SK-N-SH (cell line): ENCODE measurements at regions not wholly inside any gene's neighbourhood (a gene's known extent, or its start where the extent isn't known, plus 50 kb on each side); places are given as distances from the start of the nearest gene placed in this dataset.
"Not testable (repeated sequence)": the region's sequence is repeated elsewhere in the genome, so short reads cannot be mapped to it uniquely, and the experiment has no call there.

Experiments used
- CTCF ChIA-PET: fragments of 300-600, 350-600 bp; formaldehyde crosslinking; extraction: SDS; loops from one replicate; lab custom pipeline; 2021; lab: Yijun Ruan, JAX
- POLR2A ChIA-PET: fragments of 350-600 bp; sonication (Branson Sonifier 250); formaldehyde crosslinking; extraction: SDS; loops from one replicate; lab custom pipeline; 2020; ENCODE audit warnings: antibody characterized with exemption, inconsistent platforms; lab: Yijun Ruan, JAX
- DNase-seq: peaks from one replicate; pipeline ENCODE4 v3.0.0; 2012
- H2AFZ ChIP-seq: fragments of 200-600 bp; sonication (generic); 2 replicates; pipeline ENCODE4 v1.8.1; 2016; ENCODE audit warnings: antibody characterized with exemption, mild to moderate bottlenecking, low read depth
- H3F3A ChIP-seq: fragments of 200-600 bp; sonication (generic); replicated peaks from 2 replicates; pipeline ENCODE3; 2016; ENCODE audit warnings: antibody characterized with exemption, mild to moderate bottlenecking; ENCODE audit not compliant: insufficient read depth
- H3K27ac ChIP-seq, 2 experiments: fragments of 200-500 bp in 1 of 2; fragments of 200-600 bp in 1 of 2; sonication (Bioruptor generic) in 1 of 2; sonication (generic), shearing (Covaris generic) in 1 of 2; 2 replicates each; pipeline versions ENCODE4 v1.5.1 to v1.6.1; 2014 to 2016; ENCODE audit warnings: low read depth in 2 of 2, inconsistent platforms in 1 of 2, low read length in 1 of 2, mild to moderate bottlenecking in 1 of 2, mixed read lengths in 1 of 2
- H3K27me3 ChIP-seq: fragments of 200-600 bp; sonication (generic), shearing (Covaris generic); 2 replicates; pipeline ENCODE4 v1.6.1; 2016; ENCODE audit warnings: mixed run types; ENCODE audit not compliant: insufficient read depth
- H3K36me3 ChIP-seq, 2 experiments: fragments of 200-500 bp in 1 of 2; fragments of 200-600 bp in 1 of 2; sonication (Bioruptor generic) in 1 of 2; sonication (generic) in 1 of 2; replicated peaks in 1 of 2; 2 replicates each; pipeline versions ENCODE3 to v1.5.1; 2014 to 2016; ENCODE audit warnings: low read length in 1 of 2, mild to moderate bottlenecking in 1 of 2; ENCODE audit not compliant: insufficient read depth in 2 of 2, control insufficient read depth in 1 of 2
- H3K4me1 ChIP-seq, 2 experiments: fragments of 200-500 bp in 1 of 2; fragments of 200-600 bp in 1 of 2; sonication (Bioruptor generic) in 1 of 2; sonication (generic), shearing (Covaris generic) in 1 of 2; 2 replicates each; pipeline versions ENCODE4 v1.5.1 to v1.6.1; 2014 to 2016; ENCODE audit warnings: low read depth in 1 of 2, low read length in 1 of 2, mixed run types in 1 of 2; ENCODE audit not compliant: insufficient read depth in 2 of 2, control insufficient read depth in 1 of 2
- H3K4me2 ChIP-seq: fragments of 200-600 bp; sonication (generic), shearing (Covaris generic); 2 replicates; pipeline ENCODE4 v1.6.1; 2017; ENCODE audit warnings: mixed run types
- H3K4me3 ChIP-seq, 2 experiments: fragments of 200-500 bp in 1 of 2; fragments of 200-600 bp in 1 of 2; sonication (Bioruptor generic) in 1 of 2; sonication (generic), shearing (Covaris generic) in 1 of 2; 2 replicates each; pipeline versions ENCODE4 v1.5.1 to v1.8.1; 2014 to 2016; ENCODE audit warnings: low read depth in 2 of 2, inconsistent platforms in 1 of 2, low read length in 1 of 2, mild to moderate bottlenecking in 1 of 2, mixed read lengths in 1 of 2, moderate library complexity in 1 of 2
- H3K79me2 ChIP-seq: fragments of 200-600 bp; sonication (generic); 2 replicates; pipeline ENCODE4 v1.8.1; 2017; ENCODE audit warnings: mild to moderate bottlenecking; ENCODE audit not compliant: insufficient read depth
- H3K9ac ChIP-seq: fragments of 200-600 bp; sonication (generic); 2 replicates; pipeline ENCODE4 v1.6.1; 2017; ENCODE audit warnings: mixed run types
- H3K9me2 ChIP-seq: fragments of 200-600 bp; sonication (generic); 2 replicates; pipeline ENCODE4 v1.6.1; 2017; ENCODE audit warnings: mixed run types
- H3K9me3 ChIP-seq: fragments of 200-600 bp; sonication (generic); 2 replicates; pipeline ENCODE4 v1.6.1; 2017; ENCODE audit warnings: mixed run types, mild to moderate bottlenecking, moderate library complexity
- H4K20me1 ChIP-seq: fragments of 200-600 bp; sonication (generic); 2 replicates; pipeline ENCODE4 v1.6.1; 2017; ENCODE audit warnings: mild to moderate bottlenecking, mixed run types; ENCODE audit not compliant: insufficient read depth
- CHD2 ChIP-seq: fragments of 150-350 bp; IDR thresholded peaks from 2 replicates; pipeline ENCODE4 v1.6.1; 2018; ENCODE audit warnings: low read length; ENCODE audit not compliant: partially characterized antibody
- GABPA ChIP-seq: IDR thresholded peaks from 2 replicates; pipeline ENCODE4 v1.4.0; 2012; ENCODE audit warnings: low read depth, mild to moderate bottlenecking
- MXI1 ChIP-seq: IDR thresholded peaks from 2 replicates; pipeline ENCODE4 v1.6.1; 2012; ENCODE audit warnings: mild to moderate bottlenecking, low read depth, low read length, improper control_type of control experiment
- NFIC ChIP-seq: IDR thresholded peaks from 2 replicates; pipeline ENCODE4 v1.4.0; 2012; ENCODE audit warnings: borderline replicate concordance
- POLR2AphosphoS5 ChIP-seq: IDR thresholded peaks from 2 replicates; pipeline ENCODE4 v1.6.1; 2012; ENCODE audit warnings: low read depth, low read length
- RAD21 ChIP-seq: IDR thresholded peaks from 2 replicates; pipeline ENCODE4 v1.6.1; 2012; ENCODE audit warnings: mild to moderate bottlenecking, low read length
- RFX5 ChIP-seq: IDR thresholded peaks from 2 replicates; pipeline ENCODE4 v1.6.1; 2012; ENCODE audit warnings: mild to moderate bottlenecking, improper control_type of control experiment, low read length
- SIN3A ChIP-seq: IDR thresholded peaks from 2 replicates; pipeline ENCODE4 v1.6.1; 2012; ENCODE audit warnings: low read depth, mild to moderate bottlenecking, low read length, moderate library complexity, borderline replicate concordance
- WGBS: methylation state at CpG from one replicate; pipeline ENCODE4 v1.1.6; 2017; ENCODE audit warnings: low lambda C conversion rate; 5-methylcytosine and 5-hydroxymethylcytosine counted together
- TF ChIP-seq, protein P1 (sequence below): fragments of 200-600 bp; sonication (generic); IDR thresholded peaks from 2 replicates; pipeline ENCODE4 v1.6.1; 2017; ENCODE audit warnings: antibody characterized with exemption, mild to moderate bottlenecking, moderate library complexity
- TF ChIP-seq, protein P2 (sequence below): IDR thresholded peaks from 2 replicates; pipeline ENCODE4 v1.4.0; 2012; ENCODE audit warnings: low read depth, borderline replicate concordance
- TF ChIP-seq, protein P3 (sequence below): IDR thresholded peaks from 2 replicates; pipeline ENCODE4 v1.4.0; 2012; ENCODE audit warnings: low read depth, borderline replicate concordance

DNA sequence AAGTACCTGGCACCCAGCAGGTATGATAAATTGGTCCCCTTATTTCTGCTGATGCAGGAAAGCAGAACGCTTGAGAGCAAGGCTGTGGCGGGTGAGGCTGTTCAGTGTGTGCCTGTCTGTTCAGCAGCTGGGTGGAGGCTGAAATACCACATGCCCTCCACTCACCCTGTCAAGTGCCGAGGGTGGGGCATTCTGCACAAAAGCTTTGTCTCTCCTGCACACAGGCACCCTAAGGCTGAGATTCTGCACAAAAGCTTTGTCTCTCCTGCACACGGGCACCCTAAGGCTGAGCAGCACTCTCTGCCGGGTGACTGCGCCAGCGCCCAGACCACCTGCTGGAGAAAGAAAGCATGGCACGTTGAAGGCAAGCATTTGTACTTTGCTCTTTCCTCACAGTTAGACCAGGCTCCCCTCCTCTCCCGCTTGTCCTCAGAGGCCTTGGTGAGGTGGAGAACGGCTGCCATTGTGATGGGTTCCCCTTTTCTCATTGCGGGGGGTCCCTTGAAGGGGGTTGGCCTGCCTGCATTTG, 97.5 kb downstream of the BDH1 start:
- Histone ChIP-seq H3K27me3 (no peaks in the 10 kb centered on the region), H3K4me2 (no peak overlapping the region), H3K79me2 (no peaks in the 10 kb centered on the region), H3K4me3 (no peak overlapping the region), H3K36me3 (no peaks in the 10 kb centered on the region), H2AFZ (no peak overlapping the region), H3K9ac (no peak overlapping the region), H4K20me1 (no peaks in the 10 kb centered on the region), H3K4me1 (peaks cover 0 to 8% of the 10 kb centered on the region in 2 experiments; a peak in 1 of 4 replicates), H3K27ac (no peak overlapping the region; a peak in 1 of 4 replicates), H3K9me2 (no peaks in the 10 kb centered on the region), H3F3A (peaks cover 4% of the 10 kb centered on the region), H3K9me3 (no peaks in the 10 kb centered on the region)
- TF ChIP-seq SIN3A (no peak), RAD21 (peak; percentile 43)
- TF ChIP-seq, protein P1, sequence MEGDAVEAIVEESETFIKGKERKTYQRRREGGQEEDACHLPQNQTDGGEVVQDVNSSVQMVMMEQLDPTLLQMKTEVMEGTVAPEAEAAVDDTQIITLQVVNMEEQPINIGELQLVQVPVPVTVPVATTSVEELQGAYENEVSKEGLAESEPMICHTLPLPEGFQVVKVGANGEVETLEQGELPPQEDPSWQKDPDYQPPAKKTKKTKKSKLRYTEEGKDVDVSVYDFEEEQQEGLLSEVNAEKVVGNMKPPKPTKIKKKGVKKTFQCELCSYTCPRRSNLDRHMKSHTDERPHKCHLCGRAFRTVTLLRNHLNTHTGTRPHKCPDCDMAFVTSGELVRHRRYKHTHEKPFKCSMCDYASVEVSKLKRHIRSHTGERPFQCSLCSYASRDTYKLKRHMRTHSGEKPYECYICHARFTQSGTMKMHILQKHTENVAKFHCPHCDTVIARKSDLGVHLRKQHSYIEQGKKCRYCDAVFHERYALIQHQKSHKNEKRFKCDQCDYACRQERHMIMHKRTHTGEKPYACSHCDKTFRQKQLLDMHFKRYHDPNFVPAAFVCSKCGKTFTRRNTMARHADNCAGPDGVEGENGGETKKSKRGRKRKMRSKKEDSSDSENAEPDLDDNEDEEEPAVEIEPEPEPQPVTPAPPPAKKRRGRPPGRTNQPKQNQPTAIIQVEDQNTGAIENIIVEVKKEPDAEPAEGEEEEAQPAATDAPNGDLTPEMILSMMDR, result peak; percentile 33; the same call in 1 of the 2 replicates
- TF ChIP-seq, protein P2, sequence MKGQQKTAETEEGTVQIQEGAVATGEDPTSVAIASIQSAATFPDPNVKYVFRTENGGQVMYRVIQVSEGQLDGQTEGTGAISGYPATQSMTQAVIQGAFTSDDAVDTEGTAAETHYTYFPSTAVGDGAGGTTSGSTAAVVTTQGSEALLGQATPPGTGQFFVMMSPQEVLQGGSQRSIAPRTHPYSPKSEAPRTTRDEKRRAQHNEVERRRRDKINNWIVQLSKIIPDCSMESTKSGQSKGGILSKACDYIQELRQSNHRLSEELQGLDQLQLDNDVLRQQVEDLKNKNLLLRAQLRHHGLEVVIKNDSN, result no peak
- 63% methylated on average over 10 of the region's 11 CpGs for WGBS
- POLR2A ChIA-PET, result no interaction called here
- peak; percentile 58 for DNase-seq
- CTCF ChIA-PET, result interaction anchor here (1.0 to 2.5 kb wide), 6 partner anchors 13 to 202 kb away, joined by 3 to 13 read pairs (median 4); no protein-coding TSS in a partner anchor

DNA sequence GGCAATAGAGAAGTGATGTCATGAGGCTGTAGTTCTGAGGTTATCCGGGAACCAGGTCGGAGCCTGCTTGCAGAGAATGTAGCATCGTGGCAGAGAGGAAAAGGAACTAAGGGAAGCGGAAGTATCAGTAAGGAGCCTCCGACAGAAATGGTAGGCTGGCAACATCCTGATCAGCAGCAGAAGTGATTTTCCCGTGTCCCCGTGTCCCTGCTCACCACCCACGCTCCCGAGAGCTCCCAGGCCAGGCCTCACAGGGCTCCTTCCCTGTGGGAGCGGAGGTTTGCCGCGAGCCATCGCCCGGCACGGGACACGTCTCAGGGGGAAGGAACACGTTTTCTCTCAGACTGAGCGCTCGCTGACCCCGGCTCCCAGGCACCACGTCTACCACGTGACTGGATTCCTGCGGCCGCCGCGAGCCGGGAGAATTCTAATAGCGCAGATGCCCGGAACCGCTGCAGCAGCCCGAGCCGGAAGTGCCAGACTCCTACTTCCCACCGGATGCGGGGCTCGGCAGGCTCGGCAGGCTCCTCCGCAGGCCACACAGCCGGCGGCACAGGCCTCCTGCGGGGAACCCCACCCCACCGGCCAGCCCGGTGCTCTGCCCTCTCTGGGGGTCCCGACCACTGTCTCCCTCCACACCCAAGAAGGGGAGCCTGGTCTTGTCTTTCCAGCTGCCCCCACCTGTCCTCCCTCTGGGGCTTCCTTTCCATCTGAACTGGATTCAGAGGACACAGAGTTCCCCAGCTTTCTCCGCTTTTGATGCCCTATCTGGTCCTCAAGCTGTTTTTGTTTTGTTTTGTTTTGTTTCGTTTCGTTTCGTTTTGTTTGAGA, 99.3 kb downstream of the BDH1 start:
- POLR2A ChIA-PET, result no interaction called here
- TF ChIP-seq GABPA (no peak), CHD2 (no peak), RAD21 (no peak), RFX5 (no peak), MXI1 (no peak), POLR2AphosphoS5 (no peak), NFIC (no peak)
- TF ChIP-seq, protein P2, result no peak
- TF ChIP-seq, protein P3, sequence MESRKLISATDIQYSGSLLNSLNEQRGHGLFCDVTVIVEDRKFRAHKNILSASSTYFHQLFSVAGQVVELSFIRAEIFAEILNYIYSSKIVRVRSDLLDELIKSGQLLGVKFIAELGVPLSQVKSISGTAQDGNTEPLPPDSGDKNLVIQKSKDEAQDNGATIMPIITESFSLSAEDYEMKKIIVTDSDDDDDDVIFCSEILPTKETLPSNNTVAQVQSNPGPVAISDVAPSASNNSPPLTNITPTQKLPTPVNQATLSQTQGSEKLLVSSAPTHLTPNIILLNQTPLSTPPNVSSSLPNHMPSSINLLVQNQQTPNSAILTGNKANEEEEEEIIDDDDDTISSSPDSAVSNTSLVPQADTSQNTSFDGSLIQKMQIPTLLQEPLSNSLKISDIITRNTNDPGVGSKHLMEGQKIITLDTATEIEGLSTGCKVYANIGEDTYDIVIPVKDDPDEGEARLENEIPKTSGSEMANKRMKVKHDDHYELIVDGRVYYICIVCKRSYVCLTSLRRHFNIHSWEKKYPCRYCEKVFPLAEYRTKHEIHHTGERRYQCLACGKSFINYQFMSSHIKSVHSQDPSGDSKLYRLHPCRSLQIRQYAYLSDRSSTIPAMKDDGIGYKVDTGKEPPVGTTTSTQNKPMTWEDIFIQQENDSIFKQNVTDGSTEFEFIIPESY, result no peak
- H3K4me3 ChIP-seq, result no peak overlapping the region
- no peaks in the 10 kb centered on the region for H3F3A ChIP-seq
- no peaks in the 10 kb centered on the region for H3K27me3 ChIP-seq
- no peaks in the 10 kb centered on the region for H3K9me3 ChIP-seq
- H3K79me2 ChIP-seq, result no peaks in the 10 kb centered on the region
- H3K9me2 ChIP-seq, result no peaks in the 10 kb centered on the region
- no peak overlapping the region for H3K27ac ChIP-seq
- H4K20me1 ChIP-seq, result no peaks in the 10 kb centered on the region
- no peaks in the 10 kb centered on the region for H3K36me3 ChIP-seq
- CTCF ChIA-PET, result interaction anchor here (1.0 to 2.5 kb wide), 5 partner anchors 9 to 232 kb away, joined by 3 to 13 read pairs (median 5); no protein-coding TSS in a partner anchor
- H3K9ac ChIP-seq, result no peak overlapping the region
- H3K4me1 ChIP-seq, result peaks cover 0 to 8% of the 10 kb centered on the region in 2 experiments; a peak in 1 of 4 replicates
- H2AFZ ChIP-seq, result no peak overlapping the region
- H3K4me2 ChIP-seq, result no peak overlapping the region
- WGBS, result 92% methylated on average over 32 of the region's 47 CpGs
- no peak for DNase-seq

DNA sequence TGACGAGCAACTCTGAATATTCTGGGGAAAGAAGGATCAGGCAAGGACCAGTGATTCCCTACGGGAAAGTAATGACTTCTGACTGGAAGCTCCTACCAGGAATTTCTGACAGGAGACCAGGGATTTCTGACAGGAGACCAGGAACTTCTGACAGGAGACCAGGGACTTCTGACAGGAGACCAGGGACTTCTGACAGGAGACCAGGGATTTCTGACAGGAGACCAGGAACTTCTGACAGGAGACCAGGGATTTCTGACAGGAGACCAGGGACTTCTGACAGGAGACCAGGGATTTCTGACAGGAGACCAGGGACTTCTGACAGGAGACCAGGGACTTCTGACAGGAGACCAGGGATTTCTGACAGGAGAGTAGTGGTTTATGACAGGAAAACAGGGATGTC, 100.9 kb downstream of the BDH1 start:
- H3K9me3 ChIP-seq, DNase-seq, POLR2A ChIA-PET, H3K9ac ChIP-seq, H3K27ac ChIP-seq, H3K36me3 ChIP-seq, H3K4me1 ChIP-seq, H2AFZ ChIP-seq, H3K4me2 ChIP-seq, H3K9me2 ChIP-seq, H3K27me3 ChIP-seq, H4K20me1 ChIP-seq, H3F3A ChIP-seq, H3K79me2 ChIP-seq, H3K4me3 ChIP-seq: not testable (repeated sequence)
- WGBS, result 96% methylated on average over 2 of the region's 2 CpGs
- CTCF ChIA-PET, result interaction anchor here (1.1 to 2.5 kb wide), 11 partner anchors 10 to 231 kb away, joined by 3 to 47 read pairs (median 7); no protein-coding TSS in a partner anchor
